AG08396 (cell line): ENCODE measurements at regions not wholly inside any gene's neighbourhood (a gene's known extent, or its start where the extent isn't known, plus 50 kb on each side); places are given as distances from the start of the nearest gene placed in this dataset.
"Not testable (repeated sequence)": the region's sequence is repeated elsewhere in the genome, so short reads cannot be mapped to it uniquely, and the experiment has no call there.

Experiments
- DNase-seq: peaks from one replicate; pipeline ENCODE4 v3.0.0; 2012; ENCODE audit warnings: low spot score, mixed read lengths

DNA sequence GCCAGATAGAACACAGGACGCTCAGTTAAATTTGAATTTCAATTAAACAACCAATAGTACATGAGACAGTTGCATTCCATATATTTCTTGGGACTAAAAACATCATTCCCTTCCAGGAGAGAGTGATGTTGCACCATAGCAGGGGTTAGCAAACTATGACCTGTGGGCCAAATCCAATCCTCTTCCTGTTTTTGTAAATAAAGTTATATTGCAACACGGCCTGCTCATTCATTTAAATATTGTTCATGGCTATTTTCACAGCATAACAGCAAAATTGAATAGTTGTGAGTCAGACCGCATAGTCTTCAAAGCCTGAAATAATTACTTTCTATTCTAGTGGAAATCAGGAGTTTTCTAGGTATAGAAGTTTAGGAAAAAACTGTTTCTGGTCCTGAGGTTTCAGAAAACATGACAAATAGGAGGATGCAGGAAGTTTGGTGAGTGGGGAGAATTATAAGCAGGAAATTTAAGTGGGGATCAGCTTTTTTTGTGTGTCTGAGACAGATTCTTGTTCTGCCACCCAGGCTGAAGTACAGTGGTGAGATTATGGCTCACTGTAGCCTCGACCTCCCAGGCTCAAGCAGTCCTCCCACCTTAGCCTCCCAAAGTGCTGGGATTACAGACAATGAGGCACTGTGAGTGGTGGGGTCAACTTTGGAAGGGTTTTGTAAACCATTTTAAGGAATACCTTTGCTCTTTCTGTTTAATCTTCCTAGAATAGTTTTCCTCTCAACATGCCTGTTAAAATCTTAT lies 131.5 kb downstream of the SOCS6 start:
- no peak for DNase-seq

DNA sequence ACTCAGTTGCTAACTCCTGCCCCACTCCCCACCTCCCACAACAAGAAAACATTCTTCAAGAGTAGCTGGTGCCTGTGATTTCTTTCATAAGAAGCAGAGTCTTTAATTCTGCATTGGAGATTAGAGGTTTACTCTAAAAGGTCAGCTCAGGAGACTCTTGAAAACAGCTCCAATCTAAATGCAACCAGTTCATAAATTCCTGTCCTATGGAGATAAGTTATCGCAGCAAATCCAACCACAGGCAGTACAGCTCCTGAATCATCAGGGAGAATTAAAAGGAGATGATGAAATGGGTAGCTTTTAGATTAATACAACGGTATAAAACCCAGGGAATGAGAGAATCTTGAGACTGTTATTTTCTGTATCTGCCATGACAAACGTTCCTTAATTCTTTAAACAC lies 130.7 kb downstream of the SOCS6 start:
- no peak for DNase-seq

DNA sequence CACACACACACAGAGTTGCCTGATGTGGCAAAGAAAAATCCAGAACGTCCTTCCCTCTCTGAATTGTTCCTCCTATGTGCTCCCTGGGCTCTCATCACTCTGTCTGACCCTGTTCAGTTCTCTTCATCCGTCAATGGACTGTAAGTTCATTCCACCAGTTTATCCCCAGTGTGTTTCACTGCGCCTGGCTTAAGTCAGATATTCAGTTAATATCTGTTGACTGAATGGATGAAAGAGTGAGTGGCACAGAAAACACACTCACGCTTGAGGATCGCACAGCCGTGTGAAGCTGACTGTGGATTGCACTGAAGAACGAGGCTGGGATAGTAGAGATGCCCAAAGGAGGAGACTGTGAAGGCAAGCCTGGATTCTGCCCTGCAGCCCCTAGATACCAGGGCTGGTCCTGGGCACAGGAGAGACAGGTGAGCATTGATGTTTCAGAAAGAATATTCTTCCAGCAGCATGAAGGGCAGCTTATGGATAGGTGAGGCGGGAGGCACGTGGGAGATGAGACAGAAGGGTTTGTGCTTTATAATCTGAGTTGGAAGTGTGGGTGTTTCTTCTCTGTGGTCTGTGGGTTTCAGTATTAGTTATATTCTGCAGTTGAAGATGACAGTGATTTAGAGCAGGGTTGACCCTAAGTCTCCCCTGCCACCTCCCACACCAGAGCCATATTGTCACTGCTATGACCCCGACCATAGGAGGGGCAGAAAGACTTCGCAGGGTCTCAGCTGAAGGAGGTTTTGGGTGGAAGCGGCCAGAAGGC lies 129.9 kb downstream of the SOCS6 start:
- DNase-seq: no peak

DNA sequence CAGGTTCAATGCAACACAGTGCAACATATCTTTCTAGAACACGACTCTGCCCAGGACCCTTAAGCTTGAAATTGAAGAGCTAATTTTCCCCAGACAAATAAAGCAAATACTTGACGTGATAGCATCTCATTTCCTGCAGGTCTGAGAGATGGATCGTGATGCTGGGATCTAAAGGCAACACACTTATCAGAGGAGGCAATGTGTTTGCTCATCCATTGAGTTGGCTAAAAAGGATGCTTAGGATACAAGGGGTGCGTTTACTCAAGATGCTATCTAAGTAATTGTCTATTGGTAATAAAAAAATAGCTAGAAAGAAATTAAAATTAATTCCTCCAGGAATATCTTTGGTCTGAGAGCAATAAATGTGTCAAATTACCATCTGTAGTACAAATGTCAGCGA lies 129.0 kb downstream of the SOCS6 start:
- DNase-seq: no peak

DNA sequence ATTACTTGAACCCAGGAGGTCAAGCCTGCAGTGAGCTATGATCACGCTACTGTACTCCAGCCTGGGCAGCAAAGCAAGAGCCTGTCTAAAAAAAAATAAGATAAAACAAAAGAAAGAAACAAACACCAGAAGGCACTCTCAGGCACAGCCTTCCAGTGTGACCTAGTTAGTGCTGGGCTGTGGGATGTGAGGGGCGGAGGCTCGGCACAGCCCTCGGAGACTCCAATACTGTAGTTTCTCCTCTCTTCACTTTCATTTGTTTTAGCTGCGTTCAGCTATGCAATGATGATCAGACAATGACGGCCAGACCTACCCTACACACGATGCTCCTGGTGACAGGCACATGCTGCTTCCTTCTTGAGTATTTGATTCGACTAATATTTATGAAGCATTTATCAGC lies 127.7 kb downstream of the SOCS6 start:
- DNase-seq: no peak

DNA sequence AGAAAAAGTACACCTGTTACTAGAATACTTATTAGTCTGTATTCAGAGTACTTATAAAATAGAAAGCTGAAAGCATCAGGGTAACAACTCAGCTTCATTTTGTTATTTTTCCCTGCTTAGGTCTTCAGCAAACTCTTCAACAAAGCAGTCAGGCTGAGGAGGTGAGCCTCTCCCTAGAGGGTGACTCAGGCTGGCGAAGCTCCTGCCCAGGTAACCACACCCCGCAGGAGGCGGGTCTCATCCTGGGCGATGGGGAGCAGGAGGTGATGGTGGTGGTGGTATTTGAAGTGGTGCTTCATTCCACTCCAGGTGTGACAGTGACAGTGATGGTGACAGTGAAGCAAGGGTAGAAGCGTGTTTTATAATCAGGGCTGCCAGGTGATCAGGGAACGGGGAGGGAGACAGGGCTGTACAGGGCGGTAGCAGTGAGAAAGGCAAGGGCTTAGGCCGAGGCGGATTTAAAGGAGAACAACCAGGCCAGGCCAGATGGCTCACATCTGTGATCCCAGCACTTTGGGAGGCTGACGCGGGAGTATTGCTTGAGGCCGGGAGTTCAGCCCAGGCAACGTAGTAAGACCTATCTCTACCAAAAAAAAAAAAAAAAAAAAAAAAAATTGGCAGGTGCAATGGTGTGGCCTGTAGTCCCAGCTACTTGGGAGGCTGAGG lies 127.1 kb downstream of the SOCS6 start:
- DNase-seq: no peak

DNA sequence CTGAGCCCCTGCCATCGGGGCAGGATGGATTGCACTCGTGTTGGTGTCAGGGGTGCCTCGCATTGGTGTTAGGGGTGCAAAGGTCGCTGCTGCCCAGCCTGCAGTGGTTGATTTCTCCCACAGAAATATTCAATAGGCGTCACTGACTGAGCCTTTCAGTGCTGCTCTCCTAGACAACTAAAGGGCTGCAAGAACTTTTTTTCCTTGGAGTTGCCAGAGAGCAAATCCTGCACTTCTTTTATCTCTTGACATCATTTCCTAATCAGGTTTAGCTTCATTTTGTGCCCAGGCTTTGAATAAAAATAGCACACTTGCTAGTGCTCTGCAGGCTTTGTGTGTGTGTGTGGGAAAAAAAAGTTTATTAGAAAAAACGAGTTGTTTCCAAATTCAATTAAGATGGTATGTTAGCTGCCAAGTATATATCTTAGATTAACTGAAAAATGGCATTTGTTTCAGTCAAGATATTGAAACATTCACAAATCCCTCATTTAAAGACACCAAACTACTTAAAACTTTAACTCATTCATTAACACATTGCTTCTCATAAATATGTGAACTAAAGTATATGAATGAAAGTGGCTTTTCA lies 125.6 kb downstream of the SOCS6 start:
- no peak for DNase-seq

GRCh38 chr18:70413455-70413854 lies 124.6 kb downstream of the SOCS6 start:
- no peak for DNase-seq

DNA sequence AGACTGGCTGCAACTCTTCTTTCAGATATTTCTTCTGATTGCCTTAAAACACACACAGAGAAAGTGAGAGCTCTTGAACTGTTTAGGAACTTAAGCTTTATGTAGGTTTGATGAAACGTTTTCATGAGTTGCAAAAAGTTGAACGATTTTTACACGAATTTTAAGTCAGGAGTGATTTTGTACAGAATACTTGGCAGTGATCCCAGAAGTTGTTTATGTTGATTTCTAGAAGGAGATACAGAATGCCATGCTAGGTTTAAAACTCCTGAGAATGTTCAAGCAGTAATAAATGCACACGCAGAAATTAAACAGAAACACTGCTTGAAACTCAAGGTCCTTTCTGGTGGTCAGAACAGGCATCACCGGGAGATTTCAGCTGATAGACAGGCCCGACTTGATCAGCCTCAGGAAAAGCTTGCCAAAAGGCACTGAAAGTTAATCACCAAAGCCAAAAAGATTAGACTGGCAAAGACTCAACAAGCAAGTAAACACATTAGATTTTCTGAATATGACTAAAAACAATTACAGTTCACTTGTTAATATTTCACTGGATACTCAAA lies 123.1 kb downstream of the SOCS6 start:
- no peak for DNase-seq

DNA sequence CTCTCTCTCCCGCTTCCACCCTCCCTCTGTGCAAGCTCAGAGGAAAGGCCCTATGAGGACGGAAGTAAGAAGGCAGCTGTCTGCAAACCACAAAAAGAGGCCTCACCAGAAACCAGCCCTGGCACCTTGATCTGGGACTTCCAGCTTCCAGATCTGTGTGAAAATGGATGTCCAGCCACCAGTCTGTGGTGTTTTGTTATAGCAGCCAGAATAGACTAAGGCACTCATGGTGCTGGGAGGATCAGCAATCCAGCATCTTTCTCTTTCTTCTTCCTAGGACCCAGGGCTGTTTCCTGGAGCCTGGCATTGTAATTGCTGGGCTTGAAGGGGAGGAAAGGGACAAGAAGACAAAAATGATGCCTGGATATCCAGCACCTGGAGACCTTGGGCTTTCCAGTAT lies 122.5 kb downstream of the SOCS6 start:
- no peak for DNase-seq

DNA sequence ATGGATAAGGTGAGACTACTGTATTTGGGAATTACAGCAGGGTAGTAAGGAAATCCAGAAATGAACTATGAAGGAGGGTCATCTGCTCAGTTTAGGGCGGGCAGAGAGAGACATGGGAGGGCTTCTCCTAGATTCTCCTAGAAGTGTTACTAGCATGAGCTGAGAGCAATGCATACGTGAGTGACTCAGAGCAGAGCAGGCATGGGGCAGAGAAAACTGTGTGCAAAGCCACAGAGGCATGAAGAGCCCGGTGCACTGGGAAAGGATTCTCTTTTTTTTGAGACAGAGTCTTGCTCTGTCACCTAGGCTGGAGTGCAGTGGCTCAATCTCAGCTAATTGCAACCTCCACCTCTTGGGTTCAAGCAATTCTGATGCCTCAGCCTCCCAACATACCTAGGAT lies 116.2 kb downstream of the SOCS6 start:
- DNase-seq: no peak

DNA sequence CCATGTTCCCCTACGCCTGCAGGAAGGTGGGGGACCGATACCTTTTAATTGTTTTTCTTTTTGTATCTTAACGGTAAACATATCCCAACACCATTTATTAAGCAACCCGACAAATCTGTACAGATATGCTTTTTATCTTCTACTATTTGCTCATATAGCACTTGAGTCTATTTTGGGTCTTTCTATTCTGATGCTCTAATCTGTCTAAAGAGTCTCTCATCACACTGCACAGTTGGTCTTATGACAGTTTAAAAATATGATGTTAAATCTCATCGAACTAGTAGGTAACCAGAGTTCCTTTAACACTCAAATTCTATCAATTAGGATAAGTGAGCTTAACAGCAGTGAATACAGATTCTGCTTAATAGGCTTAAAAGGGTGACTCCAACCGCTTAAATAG lies 111.6 kb downstream of the SOCS6 start:
- no peak for DNase-seq

GRCh38 chr18:70398076-70398475 lies 109.2 kb downstream of the SOCS6 start:
- DNase-seq: no peak

DNA sequence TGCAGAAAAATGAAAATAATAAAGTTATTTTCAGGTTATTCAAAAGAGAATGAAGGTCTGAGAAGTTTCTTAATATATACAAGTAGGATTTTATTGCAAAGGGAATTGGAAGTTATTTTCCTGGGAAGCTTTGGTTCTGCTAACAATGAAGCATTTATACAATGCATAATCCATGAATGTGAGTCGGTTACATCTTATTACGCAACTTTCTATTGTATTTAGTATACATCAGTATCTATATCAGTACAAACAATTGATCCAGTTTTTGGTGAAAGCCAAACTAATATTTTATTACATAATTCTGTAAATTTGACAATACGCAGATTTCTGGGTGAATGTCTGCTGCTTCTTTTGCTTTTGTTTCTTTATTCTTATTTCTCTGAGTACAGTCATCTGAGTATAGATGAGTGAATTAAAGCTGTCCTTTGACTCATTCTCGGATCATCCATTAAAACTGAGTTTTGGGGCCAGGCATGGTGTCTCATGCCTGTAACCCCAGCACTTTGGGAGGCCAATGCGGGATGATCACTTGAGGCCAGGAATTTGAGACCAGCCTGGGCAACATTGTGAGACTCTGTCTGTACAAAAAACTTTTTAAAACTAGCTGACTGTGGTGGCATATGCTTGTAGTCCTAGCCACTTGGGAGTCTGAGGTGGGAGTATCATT lies 108.5 kb downstream of the SOCS6 start:
- DNase-seq: no peak

- DNase-seq: not testable (repeated sequence)
Measured at GRCh38 chr18:70395771-70396170, 106.9 kb downstream of the SOCS6 start.

DNA sequence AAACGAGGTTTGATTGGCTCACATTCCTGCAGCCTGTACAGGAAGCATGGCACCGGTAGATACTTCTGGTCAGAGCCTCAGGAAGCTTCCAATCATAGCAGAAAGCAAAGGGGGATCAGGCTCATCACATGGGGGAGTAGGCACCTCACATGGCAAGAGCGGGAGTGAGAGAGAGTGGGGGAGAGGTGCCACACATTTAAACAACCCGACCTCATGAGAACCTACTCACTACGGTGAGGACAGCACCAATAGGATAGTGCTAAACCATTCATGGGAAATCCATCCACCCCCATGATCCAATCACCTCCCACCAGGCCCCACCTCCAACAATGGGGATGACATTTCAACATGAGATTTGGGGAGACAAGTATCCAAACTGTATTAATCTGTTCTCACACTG lies 105.8 kb downstream of the SOCS6 start:
- no peak for DNase-seq

DNA sequence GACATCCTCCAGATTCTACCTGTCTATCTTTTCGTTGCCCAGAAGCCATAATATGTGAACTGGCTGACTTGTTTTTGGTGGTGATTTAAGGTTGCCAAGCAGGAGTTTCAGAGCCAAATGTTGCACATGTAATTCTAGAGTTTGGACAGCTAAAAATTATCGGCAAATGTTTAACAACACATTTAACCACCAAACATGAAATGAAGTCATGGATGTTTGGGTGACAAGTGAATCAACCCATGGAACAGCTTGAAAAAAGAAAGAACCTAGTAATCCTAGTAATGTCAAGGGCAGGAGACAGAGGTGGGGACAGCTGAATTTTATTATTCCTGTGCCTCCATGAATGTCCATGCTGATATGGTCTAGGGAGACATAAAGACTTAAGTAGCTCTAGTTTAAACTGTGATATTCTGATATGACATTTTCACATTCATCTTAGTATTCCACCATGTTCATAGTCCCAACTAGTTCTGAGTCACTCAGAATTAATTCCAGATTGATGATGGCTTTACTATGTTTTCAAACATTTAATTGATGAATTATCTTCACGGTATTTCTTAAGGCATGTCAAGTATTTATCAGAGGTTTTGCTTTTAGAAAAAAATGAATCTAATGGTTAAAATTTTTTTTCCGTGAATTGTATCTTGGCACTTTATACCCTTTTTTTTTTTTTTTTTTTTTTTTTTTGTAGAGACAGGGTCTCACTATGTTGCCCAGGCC lies 101.7 kb downstream of the SOCS6 start:
- DNase-seq: no peak

DNA sequence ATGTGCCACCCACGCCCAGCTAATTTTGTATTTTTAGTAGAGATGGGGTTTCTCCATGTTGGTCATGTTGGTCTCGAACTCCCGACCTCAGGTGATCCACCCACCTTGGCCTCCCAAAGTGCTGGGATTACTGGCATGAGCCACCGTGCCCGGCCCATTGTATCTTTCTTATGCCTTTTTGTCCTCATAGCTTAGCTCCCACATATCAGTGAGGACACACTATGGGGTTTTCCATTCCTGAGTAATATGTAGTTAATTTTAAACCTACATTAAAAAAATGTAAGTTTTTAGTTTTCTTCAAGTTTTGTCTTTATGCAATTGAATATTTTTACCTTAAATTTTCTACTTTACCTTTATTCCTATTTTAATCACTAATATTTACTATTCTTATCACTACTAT lies 100.2 kb downstream of the SOCS6 start:
- not testable (repeated sequence) for DNase-seq

DNA sequence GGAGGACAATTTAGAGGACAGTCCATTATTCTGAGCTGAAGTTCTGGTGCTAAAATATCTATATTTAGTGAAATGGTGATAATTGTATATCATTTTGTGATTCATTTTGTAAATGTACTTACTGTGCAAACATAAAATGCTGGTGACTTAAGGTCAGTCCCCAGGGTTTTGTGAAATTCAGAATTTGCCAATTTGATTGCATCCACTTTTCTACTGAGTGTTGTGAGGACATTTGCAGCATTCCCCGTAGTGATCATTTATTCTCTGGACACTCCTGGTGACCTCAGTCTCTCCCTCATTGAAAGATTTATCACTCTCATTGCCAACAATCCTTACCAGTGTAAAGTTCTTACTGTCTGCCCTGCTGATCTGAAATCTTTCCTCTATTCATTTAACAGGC lies 98.2 kb downstream of the SOCS6 start:
- DNase-seq: no peak

- DNase-seq: no peak
Measured at GRCh38 chr18:70386582-70386981, 97.7 kb downstream of the SOCS6 start.

DNA sequence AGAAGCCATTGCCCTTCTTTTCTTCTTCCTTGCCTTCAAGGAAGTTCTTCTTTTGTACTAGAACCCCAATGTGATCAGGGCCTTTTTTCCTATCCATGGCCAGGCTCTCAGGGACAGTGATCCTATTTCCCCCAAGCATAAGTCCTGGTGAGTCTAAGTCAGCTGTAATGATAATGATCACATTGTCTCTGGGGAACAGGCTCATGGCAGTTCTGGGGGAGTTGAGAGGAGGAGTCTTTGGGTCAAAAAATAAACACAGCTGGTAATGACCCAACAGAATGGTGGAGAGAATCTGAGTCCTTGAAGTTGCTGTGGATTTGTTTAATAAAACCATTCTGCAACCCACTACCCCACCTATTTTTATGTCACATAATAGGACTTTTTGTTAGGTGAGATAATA lies 96.6 kb downstream of the SOCS6 start:
- no peak for DNase-seq
